ENCODE measurements at regions not wholly inside any gene's neighbourhood (a gene's known extent, or its start where the extent isn't known, plus 50 kb on each side); places are given as distances from the start of the nearest gene placed in this dataset.
"Not testable (repeated sequence)": the region's sequence is repeated elsewhere in the genome, so short reads cannot be mapped to it uniquely, and the experiment has no call there.

DNA sequence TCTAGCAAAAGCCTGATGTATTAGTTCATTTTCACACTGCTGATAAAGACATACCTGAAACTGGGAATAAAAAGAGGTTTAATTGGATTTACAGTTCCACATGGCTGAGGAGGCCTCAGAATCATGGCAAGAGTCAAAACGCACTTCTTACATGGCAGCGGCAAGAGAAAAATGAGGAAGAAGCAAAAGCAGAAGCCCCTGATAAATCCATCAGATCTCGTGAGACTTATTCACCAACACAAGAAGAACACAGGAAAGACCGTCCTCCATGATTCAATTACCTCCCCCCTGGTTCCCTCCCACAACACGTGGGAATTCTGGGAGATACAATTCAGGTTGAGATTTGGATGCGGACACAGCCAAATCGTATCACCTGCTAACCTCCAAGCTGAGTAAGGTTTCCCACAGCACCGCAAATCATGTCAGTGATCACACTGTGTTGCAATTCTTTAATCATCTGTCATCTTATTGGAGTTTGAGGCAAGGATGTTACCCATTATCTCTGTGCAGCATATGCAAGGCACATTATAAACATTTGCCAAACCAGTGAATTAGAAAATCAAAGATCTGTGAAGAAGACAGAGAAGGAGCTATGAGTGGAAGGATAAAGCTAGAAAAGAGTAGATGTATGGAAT is 128.5 kb downstream of the ZNF281 start:
- no peak for DNase-seq

DNA sequence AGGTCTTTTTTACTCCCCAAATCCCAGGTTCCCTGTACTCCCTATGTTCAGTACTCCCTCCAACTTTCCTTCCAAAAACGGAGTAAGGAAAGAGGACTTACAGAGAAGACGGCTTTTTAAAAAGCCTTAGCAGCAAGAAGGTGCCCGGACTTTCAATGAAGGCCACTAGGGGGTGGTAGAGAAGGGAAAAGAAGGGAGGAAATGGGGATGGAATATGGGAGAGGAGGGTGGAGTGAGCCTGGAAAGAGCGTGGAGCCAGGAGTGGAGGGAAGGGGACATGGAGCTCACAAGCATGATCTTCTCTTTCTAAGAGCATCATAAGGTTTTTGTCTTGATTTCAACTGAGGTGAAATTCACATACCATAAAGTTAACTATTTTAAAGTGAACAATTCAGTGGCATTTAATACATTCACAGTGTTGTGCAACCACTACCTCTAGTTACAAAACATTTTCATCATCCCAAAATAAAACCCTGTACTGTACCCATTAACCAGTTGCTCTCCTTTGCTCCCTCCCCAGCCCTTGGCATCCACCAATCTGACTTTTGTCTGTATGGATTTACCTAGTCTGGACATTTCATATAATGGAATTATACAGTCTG is 129.9 kb downstream of the ZNF281 start:
- no peak for DNase-seq

DNA sequence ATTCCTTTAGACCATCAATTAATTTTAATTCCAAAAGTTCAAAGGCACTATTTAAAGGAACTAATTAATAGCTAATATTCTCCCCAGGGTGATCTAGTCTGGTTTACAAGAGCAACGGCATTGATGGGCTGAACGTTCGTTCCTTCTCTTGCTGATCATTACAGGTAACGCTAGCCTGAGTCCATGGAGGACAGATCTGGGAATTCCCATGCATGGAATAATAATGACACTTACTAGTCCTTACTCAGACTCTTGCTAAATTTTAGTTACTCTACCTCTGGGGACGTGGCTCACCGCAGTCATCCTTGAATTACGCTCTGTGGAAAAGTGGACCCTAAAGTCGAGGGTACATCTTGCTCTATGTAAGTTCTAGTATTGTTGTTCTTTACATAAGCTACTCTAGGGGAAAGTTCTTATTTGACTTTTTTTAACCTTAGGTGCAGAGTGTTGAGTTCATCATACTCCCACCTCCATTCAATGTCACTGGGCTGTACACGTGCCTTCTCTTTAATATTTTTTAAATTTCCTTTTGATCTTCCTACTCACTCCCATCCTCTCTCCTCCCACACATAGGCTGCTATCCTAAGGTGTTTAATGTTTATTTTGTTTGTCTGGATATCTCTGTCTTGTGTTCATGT is 133.9 kb downstream of the ZNF281 start:
- DNase-seq: no peak

DNA sequence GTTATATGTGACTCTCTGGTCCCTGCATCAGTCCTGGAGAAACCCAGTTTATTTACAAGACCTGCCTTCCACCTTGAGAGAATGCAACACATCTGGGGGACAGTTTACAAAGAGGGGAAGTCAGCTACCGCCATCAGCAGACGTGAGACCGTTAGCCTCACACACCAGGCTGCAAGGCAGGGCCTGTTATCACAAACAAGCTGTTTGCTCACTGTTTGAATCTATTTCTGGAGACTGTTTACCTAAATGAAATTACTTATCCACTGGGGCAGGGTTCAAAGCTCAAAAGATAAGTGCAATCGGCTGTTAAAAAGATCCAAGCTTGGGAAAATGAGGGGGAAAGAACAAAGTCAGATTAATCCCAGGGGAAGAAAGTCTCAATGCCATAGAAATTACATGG is 134.4 kb downstream of the ZNF281 start:
- no peak for DNase-seq

DNA sequence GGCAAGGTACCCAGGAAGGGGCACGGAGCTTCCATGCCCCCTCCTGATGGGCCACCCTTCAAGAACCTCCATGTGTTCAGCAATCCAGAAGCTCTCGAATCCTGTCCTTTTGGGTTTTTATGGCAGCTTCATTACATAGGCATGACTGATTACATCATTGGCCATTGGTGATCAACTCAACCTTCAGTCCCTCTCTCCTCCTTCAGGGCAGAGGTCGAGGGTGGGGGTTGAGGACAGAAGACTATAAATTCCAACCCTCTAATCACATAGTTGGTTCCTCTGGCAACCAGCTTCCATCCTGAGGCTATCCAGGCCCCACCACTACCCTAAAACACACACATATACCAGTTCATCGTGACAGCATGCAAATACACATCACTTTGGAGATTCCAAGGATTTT is 135.7 kb downstream of the ZNF281 start:
- DNase-seq: no peak

DNA sequence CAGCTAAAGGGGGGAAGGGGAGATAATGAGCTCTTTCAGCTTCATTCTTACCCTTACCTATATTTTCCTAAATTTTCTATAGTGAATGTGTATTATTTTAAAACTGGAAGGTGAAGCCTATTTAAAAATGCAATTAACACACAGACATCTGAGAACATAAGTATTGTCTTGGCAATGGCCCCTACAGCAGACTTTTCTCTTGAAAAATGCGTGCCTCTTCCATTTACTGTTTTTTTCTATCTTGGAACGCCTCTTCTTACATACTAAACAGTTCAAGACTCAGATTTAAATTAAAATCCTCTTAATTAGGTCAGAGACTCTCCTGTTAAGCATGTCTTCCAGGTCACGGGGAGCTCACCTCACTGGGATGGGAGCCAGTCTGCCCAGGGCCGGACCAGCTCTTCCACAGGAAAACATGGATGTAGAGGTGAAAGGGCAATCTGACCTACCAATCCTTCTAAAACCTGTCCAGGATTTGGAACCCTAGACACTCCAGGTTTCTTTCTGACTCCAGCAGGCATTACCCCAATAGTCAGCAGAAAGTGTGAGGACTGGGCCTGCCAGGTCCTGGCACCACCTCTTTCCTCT is 137.3 kb downstream of the ZNF281 start:
- DNase-seq: no peak

DNA sequence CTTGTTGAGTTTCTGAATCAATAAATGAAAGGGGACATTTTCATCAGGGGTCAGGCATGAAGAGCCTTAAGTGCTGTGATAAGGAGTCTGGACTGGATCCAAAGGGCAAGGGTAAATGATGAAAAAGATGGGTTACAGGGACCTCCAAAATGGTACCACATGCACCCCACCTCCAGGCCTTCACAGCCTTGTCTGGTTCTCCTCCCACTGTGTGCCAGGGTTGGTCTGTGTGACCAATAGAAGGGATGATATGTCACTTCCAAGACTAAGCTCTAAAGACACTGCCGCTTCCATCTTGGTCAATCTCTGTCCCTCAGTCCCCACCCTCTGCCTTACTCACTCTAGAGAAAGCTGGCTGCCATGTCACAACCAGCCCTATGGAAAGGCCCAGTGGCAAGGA is 140.6 kb downstream of the ZNF281 start:
- DNase-seq: no peak

DNA sequence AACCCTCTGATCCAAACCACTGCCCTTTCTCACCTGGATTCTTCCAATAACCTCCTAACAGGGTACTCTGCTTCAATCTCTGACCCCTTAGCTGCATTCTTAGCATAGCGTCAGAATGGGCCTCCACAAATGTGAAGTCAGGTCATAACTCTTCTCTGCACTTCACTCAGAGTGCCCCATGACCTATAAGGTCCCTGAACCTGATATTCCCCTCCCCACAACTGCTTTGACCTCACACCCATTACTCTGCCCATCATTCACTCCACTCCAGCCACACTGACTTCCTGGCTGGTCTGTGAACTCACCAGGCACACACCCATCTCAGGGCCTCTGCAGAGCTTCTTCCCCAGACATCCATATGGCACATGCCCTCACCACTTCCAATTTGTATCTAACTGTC is 141.9 kb downstream of the ZNF281 start:
- DNase-seq: no peak

DNA sequence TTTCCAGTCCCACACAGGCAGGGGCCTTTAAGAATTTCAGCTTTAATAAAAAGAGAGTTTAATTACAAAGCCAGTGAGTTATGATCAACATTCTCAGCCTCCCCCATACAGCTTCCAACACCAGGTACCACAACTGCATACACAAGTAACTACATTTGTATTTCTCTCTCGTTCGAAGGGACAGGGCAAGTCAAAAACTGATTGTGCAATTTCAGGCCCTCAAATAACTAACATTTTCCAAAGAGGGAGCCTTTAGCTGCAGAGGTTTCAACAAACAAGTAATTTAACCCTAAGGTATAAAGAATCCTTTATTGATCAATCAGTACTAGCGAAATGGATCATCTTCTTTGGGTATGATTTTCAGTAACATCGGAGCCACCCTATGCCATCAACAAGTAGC is 142.4 kb downstream of the ZNF281 start:
- no peak for DNase-seq

DNA sequence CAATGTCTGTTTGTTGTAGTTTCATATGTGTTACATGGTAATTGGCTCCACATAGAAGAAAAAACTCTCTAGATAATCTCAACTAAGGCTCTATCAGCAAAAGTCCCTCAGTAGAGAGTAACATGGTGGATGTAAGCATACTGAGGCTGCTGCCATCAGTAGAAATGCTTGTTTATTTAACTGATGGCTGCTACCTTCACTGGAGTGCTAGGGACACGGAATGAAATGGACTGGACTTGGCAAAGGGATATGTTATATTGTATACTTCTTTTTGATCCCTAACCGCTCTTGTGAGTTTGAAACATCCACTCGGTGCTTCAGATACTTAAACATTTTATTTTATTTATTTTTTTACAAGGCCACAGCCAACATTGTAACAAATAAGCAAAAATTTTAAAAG is 143.0 kb downstream of the ZNF281 start:
- no peak for DNase-seq

DNA sequence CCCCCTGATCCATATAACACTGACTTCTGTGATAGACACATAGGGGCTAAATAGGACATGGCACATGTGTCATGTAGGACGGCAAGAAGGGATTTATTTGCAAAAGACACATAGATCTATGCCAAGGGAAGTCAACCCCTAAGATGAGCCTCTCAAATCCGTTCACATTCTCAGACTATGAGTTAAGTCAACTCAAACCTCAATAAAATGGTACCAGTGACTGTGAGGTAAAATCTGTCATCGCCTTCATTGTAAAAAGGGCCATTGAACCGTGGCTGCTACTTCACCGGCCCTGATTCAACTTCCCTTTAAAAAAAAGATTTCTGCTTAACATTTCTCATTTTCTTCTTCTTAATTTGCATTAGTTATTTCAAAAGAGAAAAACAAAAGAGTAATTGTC is 144.0 kb downstream of the ZNF281 start:
- DNase-seq: no peak

DNA sequence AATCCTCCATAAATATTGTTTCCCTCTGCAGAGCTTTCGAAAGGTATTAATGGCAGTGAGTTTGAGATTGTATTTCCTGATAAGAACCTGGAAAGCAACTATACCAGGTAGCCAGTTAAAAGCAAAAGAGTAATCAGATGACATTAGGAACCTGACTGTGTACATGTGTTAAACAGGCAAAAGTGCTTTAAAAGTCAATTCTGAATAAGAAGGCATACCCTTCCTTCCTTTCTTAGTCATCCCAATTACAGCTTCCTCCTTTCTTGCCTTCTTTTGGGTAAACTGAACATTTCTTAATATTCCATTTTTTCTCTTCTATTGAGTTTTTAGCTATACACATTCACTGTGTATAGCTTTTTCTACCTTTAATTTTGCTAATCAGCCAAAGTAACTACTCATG is 144.7 kb downstream of the ZNF281 start:
- no peak for DNase-seq

DNA sequence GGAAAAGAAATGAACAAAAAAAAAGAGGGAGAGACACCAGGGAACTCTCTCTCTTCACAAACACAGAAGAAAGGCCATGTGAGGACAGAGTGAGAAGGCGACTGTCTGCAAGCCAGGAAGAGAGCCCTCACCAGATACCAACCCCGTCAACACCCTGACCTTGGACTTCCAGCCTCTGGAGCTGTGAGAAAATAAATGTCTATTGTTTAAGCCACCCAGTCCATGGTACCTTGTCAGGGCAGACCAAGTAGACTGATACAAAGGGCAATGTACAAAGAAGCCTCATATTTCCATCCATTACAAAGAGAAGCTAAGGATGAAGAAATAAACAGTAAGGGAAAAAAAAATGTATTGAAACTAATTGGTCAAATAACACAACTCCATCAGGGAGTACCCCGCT is 146.6 kb downstream of the ZNF281 start:
- DNase-seq: no peak

DNA sequence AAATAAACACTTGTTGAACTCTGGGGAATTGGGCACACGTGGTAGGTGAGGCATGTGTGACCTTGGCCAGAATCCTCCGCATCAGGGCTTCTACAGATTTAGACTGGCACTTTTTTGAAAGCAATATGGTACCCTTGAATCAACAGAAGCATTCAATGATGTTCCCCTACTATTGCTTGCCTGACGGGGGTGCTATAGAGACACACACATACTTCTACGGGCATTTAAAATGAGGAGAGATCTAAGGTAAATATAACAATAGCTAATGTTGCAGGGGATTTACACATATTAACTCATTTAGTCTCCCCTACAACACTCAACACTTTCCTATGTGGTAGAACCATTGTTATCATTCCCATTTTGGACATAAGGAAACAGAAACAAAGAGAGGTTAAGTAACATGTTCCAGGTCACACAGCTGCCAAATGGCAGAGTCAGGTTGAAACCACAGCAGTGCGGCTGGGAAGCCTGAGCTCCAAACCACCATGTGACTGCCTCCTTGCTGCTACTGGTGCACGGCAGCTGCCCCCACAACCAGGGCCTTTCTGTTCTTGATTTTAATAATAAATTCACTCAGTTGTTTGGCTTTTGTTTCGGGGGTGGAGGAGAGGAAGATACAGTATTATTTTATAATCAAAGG is 147.4 kb downstream of the ZNF281 start:
- DNase-seq: no peak

DNA sequence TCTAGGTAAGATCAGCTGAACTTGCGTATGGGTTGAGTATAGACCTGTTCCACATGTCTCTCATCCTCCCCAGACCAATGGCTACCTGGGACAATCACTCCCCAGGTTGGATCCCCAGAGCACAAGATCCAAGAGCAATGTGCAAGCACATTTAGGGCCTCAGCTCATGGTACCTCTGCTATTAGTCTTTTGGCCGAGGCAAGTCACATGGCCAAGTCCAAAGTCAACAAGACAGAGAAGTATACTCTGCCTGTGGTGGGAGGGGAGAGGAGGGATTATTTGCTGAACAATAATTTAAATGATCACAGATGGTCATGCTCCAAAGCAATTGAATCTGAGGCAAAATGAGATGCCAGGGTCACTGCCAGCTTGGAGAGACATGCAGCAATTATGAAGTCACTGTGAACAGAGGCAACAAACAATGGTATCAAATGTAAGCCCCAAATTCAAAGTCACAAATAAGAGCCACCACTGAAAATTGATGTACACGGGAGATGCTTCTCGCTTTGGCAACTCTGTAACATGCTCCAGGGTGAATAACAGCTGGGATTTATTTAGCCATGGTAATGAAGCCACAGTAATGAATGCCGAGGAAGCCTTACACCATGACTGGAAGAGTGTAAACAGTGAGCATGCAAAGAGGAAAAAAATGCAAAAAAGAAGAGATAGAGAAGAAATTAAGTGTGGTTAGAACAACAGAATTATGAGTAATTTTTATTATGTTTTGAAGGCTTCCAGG is 149.1 kb downstream of the ZNF281 start:
- DNase-seq: no peak

DNA sequence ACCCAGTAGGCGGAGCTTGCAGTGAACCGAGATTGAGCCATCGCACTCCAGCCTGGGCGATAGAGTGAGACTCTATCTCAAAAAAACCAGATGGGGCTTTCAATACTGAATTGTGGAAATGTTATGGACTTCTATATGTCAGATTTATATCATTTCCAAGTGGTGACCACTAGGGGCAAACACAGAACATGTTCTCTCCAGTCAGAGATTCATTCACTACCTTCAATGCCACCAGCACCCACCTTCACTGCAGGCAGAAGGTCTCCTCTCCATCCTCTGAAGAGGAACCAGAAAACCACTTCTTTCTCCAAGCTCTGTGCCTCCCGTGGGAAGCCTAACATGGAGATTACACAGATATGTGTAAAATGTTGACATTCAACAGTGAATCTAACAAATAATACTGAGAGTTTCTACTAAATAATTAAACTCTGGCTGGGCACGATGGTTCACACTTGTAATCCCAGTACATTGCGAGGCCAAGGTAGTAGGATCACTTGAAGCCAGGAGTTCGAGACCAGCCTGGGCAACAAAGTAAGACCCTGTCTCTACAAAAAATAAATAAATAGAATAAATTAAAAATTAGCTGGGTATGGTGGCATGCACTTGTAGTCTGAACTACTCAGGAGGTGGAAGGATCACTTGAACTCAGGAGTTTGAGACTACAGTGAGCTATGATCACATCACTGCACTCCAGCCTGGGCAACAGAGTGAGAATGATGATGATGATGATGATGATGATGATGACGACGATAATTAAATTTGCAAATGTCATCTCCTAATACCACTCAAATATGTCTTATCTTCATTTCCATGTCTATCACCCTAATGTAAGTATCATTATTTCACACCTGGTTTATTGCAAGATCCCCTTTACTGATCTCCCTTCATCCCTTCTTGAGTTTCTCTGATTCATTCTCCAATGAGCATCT is 151.1 kb downstream of the ZNF281 start:
- no peak for DNase-seq

DNA sequence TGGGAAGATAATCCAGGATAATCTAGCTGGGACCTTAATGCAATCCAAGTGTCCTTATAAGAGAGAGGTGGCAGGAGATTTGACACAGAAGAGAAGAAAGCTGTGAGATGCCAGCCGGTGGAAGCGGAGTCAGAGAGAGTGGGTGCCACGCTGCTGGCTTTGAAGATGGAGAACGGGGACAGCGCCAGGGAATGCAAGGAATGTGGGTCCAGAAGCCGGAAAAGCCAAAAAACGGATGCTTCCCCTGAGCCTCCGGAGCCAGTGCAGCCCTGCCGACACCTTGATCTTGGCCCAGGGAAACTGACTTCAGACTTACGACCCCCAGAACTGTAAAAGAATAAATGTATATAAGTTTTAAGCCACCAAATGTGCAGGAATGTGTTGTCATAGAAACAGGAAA is 152.6 kb downstream of the ZNF281 start:
- DNase-seq: no peak

DNA sequence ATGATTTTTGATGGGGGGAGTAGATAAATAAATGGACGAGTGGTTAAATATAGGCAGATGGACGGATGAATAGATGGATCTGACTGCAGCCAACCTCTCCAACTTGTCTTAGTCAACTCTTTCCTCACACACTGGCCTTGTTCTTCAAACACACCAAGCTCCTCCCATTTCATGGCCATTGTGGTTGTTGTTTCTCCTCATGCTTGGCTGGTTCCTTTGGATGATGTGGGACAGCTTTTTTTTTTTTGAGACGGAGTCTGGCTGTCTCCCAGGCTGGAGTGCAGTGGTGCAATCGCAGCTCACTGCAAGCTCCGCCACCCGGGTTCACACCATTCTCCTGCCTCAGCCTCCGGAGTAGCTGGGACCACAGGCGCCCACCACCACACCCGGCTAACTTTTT is 155.2 kb downstream of the ZNF281 start:
- not testable (repeated sequence) for DNase-seq

DNA sequence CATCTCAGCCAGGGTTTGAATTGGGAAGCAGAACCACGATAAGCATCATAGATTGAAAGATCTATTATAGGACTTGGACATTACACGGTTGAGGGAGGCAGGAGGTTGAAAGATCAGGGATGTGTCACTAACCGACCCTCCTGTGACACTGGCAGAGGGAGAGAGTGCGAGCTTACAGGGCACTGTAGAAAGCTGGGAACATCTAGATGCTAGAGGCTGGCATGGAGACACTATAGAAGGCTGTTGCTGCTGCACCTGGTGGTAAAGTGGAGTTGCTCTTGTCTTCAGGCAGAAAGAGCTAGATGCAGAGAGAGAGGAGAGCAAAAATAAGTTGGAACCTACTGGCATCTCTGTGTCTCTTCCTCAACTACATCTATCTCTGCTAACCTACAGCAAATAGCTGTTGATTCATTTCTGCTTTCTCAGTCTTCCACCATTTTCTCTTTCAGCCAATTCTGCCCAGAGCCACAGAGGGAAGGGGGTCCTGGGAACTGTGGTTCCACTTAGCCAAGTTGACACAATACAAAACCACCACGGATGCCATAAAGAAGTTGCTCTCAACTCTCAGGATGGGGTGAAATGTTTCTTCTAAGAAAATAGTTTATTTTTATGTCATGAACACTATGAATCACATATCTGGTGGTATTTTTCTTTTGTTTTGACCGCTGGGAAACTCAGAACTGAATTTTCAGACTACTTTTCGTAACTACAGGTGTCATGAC is 155.9 kb downstream of the ZNF281 start:
- no peak for DNase-seq

DNA sequence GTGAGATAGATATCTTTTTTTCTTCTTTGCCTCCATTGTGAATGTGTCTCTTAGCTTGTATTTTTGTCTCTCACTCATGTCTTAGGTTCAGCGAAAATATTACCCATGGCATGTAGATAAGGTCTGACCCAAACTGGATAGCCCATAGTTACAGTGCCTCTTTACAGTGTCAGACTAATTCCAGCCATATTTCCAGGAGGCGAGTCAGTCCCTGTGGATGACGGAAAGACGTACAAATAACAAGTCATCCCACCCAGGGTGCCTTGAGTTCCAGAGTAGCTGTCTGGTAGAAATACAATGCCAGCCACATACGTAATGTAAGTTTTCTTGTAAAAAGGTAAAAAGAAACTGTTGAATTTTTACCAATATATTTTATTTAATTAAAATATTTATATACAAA is 157.3 kb downstream of the ZNF281 start:
- no peak for DNase-seq

DNA sequence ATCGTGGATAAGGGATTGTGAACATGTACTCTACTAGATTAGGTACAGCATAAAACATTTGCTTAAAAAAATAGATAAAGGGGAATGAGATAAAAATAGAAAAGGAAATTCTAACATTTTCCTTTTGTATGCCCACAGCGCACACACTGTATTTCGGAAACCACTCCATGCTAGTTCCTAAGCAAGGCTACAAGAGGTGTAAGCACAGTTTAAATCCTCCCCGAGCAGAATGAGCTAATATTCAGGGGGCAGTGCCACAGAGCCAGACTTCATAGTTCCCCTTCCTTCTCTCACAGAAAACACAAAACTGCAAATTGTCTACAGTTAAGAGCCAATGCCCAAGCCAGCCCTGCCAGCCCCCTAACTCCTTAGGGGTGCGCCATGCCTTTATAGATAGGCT is 159.4 kb downstream of the ZNF281 start:
- DNase-seq: no peak
